GM21576 (cell line): ENCODE measurements at regions not wholly inside any gene's neighbourhood (a gene's known extent, or its start where the extent isn't known, plus 50 kb on each side); places are given as distances from the start of the nearest gene placed in this dataset.

Experiments
- ATAC-seq: cut with Tn5 transposase; IDR thresholded peaks from one replicate; pipeline ENCODE4 v1.9.1; 2021; ENCODE audit warnings: mild to moderate bottlenecking, moderate library complexity; ENCODE audit not compliant: unreplicated experiment

DNA sequence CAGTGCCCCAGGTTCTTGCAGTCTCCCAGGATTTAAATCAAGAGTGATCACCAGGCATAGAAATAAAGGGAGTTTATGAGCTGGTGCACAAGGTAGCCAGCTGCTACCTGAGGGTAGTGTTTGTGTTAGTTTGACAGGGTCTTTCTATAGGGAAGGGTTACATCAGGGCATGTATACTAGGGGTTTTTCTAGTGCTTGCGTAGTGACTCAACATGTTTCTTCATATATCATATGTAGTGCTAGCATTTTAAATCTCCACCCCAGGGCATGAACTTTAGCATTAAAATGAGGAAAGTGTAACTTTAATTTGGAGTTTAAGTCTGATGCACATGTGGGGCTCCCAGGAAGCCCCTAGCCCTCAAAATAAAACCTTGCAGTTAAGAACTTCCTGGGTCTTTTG lies 86.5 kb upstream of the TNR start:
- no peak for ATAC-seq

DNA sequence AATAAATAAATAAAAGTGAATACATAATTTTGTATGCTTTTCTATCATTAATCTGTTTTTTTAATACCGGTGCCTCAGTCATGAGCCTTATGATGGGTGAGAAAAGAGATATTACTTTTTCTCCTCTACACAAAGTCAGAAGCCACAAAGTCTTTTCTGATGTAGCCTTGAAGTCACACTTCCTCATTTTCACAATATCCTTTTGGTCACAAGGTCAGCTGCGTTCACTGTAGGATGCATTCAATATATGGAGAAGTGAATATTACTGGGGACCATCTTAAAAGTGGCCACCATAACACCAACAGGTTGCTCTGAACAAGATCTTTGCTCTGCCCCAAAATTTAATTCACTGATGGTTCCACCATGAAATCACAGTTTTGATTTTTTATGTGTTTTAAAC lies 83.3 kb upstream of the TNR start:
- no peak for ATAC-seq

DNA sequence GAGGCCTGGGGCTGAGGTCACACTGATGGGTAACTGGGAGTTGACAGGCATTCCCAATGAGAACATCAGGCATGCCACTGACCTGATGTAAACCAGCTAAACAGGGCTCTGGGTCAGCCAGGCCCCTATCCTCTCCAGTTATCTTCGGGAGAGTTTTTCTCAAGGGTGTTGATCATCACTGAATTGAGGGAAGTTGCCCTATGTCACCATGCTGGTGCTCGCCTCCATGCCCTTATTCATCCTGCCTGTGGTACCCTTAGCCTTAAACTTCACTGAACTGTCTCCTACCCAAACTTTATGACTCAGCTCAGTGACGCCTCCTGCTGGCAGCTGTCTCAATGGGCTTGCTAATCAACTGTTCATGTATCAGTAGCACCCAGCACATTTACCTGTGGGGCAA lies 80.7 kb upstream of the TNR start:
- no peak for ATAC-seq

DNA sequence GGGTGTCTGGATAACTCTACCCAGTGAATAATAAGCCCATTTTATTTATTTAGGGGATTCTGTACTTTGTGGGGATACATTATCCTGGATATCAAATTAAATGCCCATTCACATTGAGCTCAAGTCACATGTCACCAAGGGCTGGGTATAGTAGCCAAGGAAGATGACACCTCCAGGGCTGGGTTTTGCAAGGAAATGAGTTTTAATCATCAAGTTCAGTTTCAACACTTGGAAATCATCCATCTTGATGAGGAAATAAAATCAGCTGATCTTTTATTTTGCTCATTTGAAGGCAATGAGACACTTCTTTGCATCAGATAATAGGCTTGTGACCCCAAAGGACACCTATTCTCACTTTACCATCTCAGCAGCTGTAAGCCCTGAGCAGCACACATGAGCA lies 80.0 kb upstream of the TNR start:
- no peak for ATAC-seq

DNA sequence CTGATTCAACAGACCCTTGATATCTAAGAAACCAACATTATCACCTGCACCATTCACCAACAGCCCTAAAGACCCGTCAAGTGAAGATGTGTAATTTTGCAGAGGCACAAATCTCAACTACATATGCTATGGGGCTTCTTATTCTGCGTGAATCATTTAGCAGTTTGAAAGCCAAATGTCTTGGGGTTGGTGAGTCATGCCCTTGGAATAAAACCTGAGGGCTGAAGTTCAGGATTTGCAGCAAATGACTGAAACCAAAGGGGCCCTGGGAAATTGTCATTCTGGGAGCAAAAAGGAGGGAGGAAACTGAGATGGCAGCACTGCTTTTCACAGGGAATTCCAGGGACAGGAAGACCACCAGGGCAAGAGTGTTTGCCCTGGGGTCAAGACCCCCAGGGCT lies 79.2 kb upstream of the TNR start:
- ATAC-seq = no peak

DNA sequence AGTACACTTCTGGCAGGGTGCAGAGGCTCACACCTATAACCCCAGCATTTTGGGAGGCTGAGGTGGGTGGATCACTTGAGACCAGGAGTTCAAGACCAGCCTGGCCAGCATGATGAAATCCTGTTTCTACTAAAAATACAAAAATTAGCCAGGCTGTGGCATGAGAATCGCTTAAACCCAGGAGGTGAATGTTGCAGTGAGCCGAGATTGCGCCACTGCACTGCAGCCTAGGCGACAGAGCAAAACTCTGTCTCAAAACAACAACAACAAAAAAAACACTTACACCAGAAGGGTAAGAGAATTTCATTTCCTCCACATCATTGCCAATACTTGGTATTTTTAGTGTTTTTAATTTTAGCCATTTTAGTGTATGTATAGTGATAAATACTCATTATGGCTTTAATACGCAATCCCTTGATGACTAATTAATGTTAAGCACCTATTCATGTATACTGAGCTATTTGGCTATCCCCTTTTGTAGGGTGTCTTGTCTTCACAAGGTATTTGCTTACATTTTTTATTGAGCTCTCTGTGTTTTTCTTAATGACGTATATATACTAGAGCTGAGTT lies 77.1 kb upstream of the TNR start:
- ATAC-seq = no peak

DNA sequence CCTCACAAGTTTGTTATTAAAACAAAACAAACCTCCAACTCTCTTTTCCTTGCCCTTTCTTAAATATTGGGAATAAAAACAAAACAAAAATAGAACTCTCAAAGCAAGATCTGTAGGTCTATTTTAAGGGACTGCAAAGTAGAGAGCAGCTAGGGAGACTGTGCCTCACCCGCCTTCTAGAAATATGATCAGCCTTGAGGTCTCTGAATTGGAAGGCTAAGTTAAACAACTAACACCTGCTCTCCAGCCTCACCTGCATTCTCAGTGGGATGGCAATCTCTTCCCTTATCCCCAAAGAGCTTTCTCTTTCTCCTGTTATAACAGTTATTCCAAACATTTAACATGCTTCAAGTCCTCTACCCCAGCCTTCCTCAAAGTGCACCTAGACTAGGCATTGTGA lies 75.5 kb upstream of the TNR start:
- no peak for ATAC-seq

DNA sequence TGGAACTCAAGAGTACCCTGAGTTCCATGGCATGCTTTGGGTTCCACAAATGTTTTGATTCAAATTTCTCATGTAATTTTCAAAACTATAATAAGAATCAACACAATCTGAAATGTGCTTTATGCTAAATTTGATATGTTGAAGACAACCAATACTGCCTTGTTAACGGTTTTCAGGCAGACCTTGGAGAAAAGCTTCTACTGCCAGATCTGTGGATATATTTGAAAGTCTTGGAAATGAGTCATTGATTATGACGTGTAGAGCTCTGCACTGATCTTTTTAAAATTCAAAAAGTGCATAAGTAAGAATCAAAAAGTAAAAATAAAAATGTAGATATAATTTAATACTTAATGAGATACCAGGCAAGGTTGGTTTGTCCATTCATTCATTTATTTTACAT lies 74.0 kb upstream of the TNR start:
- no peak for ATAC-seq

DNA sequence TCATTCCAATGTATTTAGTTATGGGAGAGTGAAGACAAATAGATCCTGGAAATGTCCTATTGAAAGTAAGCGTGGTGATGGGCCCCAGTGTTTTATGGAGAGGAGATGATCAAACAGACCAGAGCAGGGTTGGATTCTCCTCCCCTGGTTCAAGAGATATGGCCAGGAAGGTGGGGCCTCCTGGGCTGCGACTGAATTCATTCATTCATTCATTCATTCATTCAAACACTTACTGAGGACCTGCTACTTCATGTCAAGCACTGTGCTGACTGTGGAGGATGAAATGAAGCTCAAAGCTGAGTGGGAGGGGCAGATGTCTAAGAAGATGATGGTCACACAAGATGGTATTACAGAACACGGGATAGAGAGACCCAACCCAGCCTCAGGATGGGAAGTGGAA lies 71.5 kb upstream of the TNR start:
- no peak for ATAC-seq

DNA sequence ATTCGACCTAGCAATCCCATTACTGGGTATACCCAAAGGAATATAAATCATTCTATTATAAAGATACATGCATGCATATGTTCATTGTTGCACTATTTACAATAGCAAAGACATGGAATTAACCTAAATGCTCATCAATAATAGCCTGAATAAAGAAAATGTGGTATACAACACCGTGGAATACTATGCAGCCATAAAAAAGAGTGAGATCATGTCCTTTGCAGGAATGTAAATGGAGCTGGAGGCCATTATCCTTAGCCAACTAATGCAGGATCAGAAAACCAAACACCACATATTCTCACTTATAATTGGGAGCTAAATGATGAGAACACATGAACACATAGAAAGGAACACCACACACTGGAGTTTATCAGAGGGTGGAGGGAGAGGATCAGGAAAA lies 69.5 kb upstream of the TNR start:
- no peak for ATAC-seq

DNA sequence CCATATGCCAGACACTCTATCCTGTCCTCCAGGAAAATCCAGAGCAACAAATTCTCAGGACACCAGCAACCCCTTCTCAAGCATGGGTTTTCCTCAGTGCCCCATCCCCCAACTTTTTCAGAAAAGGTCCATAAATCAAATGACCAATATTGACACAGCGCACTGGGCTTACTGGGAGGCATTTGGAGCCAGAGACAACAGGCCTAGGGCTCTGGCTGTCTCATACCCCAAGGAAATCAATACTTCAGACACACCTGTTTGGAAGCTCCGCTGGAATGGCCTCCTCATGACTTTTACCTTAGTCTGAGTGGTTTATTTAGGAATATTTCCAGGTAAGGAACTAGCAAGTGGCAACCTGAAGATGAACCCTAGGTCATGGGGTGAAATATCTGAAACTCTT lies 66.9 kb upstream of the TNR start:
- ATAC-seq = no peak

DNA sequence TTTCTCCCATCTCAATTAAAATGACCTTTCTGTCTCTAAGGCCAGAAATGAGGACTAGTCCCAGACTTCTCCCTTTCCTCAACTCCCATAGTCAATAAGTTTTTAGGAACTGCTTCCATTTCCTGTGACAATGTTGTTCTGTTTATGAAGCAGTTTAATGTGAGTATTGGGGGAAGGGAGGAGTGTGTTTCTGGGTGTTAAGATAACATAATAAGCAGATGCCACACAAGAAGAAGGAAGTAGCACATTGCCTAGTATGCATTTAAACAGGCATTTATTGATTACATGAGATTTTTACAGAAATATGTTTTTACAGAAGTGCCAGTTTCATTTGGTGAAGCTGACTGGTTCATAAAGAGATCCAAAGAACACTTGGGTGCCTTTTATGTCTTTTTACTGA lies 65.6 kb upstream of the TNR start:
- no peak for ATAC-seq

DNA sequence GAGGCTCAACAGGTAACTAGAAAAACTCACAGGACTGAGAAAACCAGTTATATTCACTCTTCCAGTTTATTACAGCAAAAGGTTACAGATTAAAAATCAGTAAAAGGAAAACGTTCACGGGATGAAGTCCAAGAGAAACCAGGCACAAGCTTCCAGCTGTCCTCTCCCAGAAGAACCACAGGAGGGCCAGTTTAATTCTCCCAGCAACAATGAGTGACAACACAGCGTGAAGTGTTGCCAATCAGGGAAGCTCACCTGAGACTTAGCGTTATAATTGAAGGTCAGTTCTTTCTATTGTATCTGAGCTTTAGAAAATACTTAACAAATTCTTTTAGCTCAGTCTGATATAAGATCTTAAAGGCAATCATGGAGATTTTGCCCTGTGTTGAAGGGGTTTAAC lies 65.2 kb upstream of the TNR start:
- ATAC-seq = no peak

DNA sequence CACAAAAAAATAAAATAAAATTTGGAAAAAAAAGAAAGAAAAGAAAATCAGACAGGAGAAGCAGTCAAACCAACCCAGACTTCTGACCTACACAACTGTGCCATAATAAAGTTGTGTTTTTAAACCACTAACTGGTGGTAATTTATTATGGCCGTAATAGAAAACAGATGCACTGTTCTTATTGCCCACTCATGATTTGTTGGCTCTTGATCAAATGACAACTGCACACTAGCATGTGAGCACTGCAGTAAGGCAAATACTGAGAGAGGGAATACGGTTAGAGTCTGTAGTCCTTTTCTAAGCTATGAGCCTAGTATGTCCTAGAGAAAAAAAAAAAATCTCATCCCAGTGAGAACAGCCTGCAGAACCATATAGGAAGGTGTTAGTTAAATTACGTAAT lies 61.2 kb upstream of the TNR start:
- no peak for ATAC-seq

DNA sequence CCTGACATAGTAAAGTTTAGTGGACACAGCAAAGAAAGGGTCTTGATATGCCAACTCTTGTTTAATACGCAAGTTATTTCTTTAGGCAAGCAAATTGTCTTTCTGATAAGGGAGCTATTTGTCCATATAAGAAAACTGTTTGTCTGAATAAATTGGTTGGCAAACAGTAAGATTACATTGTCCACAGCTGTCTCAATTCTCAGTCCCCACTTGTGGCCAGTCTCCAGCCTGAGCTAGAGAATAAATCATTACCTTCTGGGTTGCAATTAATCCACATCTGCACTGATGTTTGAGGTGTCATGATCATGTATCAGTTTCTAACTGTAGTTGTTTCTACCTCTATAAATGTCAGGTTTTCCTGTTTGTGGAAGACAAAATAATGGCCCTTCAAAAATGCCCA lies 60.0 kb upstream of the TNR start:
- no peak for ATAC-seq

DNA sequence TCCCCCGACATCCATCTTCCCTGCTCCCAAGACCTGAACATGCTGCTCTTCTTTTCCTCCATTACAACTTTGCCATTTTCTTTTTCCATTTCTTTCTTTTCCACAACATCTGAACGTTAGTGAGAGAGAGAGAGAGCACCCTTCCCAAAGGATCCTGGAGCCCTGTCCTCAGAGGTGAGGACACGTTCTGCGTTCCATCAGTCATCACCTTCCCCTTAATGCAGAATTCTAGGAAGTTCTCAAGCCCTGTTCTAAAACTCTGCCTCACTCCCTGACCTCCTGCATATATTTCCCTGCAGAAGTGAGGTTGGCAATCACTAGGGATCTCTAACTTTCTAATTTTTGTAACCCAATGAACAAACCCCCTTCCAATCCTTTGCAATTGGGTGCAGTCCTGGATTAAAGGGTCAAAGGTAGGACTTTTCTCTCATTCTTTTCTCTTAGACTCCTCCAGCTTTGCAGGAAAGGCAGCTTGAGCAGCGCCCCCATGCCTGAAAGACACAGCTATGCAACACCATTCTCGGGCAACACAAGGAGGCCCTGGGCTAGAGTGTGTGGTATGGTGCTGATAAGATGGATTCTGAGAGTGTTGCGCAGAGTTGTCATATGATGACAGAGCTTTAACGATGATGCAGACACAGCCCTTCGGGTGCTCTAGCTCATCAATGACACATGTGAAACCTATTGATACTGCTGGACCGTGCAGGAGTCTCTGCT lies 59.2 kb upstream of the TNR start:
- no peak for ATAC-seq

DNA sequence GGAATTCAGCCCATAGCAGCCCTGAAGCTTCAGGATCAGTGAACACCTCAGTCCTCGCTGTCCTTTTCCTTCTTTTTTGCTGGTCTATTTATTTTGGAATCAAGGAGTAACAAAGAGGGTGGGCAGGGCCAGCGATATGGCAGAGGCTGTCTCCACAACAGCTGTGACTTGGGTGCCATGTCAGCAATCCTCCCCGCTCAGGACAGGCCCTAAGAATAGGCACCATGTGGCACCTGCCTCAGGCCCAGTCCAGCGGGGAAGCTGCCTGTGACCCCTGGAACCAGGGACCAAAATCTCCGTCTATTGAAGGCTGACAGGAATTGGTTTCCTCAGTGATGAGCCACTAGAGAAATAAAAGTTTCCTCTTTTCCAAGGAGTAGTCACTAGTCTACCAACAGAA lies 58.6 kb upstream of the TNR start:
- ATAC-seq = no peak

DNA sequence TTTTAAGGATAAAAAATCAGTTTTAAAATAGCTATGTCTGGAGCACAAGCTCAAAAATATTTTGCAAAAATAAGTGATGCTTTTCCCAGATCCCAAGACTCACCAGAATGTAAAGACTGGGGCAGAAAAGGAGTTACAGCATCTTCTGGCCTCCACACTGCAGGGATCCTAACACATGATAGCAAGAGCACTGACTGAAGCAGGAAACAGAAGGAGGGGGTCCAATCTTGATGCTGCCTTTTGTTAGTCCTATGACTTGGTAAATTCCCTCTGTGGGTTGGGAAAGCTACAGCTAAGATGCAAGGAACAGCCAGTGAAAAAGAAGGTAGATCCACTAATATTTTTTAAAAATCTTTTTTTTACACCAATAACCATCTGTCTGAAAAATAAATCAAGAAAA lies 54.2 kb upstream of the TNR start:
- ATAC-seq = no peak

DNA sequence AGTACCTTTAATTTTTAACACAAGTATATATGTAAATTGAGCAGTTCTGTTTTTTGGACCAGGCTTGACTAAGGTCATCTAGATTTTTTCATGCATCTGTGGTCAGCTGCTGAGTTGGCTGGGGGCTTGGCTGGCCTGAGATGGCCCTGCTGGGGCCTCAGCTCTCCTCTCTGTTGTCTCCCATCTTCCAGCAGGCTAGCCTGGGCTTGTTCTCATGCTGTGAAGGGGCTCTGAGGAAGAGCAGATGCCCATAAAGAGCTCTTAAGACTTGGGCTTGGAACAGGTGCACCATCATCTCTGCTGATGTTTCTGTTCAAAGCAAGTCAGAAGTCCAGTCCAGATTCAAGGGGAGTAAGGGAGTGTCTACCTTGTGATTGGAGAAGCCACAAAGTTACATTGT lies 51.2 kb upstream of the TNR start:
- ATAC-seq = no peak

DNA sequence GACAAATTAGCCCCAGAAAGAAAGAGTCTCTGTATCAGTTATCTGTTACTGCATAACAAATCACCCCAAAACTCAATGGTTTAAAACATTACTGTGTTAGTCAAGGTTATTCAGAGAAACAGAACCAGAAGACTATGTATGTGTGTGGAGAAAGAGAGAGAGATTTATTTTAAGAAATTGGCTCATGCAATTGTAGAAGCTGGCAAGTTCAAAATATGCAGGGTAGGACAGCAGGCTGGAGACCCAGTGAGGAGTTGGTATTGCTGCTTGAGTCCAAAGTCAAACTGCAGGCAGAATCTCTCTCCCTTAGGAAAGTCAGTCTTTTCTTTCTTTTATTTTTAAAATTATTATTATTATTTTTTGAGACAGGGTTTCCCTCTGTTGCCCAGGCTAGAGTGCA lies 50.2 kb upstream of the TNR start:
- ATAC-seq = no peak
